ENCODE measurements at regions not wholly inside any gene's neighbourhood (a gene's known extent, or its start where the extent isn't known, plus 50 kb on each side); places are given as distances from the start of the nearest gene placed in this dataset.
"Not testable (repeated sequence)": the region's sequence is repeated elsewhere in the genome, so short reads cannot be mapped to it uniquely, and the experiment has no call there.

DNA sequence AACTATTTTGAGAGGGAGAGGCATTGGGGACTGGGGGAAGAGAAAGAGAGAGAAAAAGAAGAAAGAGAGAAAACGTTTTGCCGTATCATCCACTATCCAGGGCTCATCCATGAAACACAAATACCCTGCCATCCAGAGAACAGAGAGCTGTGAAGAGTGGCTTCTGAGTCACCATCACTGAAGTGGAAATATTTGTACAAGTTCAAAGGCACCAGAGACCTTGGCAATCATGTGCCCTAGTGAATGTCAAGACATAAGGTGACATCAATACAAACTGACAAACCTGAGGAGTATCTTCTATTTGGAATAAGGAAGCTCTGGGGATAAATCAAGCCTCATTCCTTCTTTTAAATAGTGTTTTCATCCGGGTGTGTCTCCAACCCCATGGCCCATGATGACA lies 197.2 kb upstream of the PROX1 start:
- H3K79me2 ChIP-seq (ENCODE audit: low read length) = no peaks in the 10 kb centered on the region
- H3K9me3 ChIP-seq (ENCODE audit: insufficient read depth, low read length) = no peaks in the 10 kb centered on the region
- H4K20me1 ChIP-seq (ENCODE audit: insufficient read depth, low read length) = no peaks in the 10 kb centered on the region
- no peak for TF ChIP-seq CTCF (IDR thresholded peaks at IDR 0.05; ENCODE audit: low read depth, low read length)
- TF ChIP-seq EZH2phosphoT487 (IDR thresholded peaks at IDR 0.05; ENCODE audit: low read depth) = no peak
- peaks cover 49% of the 10 kb centered on the region for H3K27me3 ChIP-seq (ENCODE audit: low read depth, low read length)
- no peak overlapping the region for H3K27ac ChIP-seq (ENCODE audit: low read length)
- no peak overlapping the region for H3K4me3 ChIP-seq (ENCODE audit: low read length)
- H3K9ac ChIP-seq (ENCODE audit: low read length) = no peak overlapping the region
- no peak overlapping the region for H3K4me2 ChIP-seq (ENCODE audit: low read length)
- no peaks in the 10 kb centered on the region for H3K36me3 ChIP-seq (replicated peaks; ENCODE audit: low read depth, low read length)
- no peaks in the 10 kb centered on the region for H3K4me1 ChIP-seq (ENCODE audit: low read length)
- H2AFZ ChIP-seq (ENCODE audit: low read depth, low read length) = no peak overlapping the region

DNA sequence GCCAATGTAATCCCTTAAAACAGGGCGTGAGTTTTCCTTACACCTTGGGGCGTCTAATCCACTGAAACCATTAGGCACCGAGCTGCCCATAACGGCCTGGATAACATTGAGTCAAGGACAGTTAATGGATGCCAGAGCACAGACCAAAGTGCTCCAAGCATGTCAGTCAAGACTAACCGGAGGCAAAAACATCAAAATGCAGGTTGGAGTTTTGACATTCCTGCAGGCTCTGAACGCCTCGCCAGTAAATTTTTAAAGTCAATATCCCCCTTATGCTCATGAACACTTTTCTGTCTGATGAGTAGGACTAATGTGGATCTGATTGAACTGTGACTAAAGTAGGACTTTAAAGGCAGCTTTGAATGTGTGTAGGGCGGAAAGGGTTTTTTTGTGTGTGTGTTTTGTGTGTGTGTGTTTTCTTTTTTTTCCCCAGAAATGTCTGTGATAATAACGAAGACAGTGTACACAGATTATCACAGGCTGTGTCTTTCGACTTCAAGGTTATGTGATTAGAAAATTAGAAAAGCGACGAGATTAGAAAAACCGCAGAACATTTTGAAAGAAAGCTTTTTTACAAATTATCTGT lies 194.2 kb upstream of the PROX1 start:
- no peak for TF ChIP-seq EZH2phosphoT487 (IDR thresholded peaks at IDR 0.05; ENCODE audit: low read depth)
- TF ChIP-seq CTCF (IDR thresholded peaks at IDR 0.05; ENCODE audit: low read depth, low read length) = no peak
- Histone ChIP-seq H3K9ac (ENCODE audit: low read length) (no peak overlapping the region), H3K4me3 (ENCODE audit: low read length) (no peak overlapping the region), H4K20me1 (ENCODE audit: insufficient read depth, low read length) (no peaks in the 10 kb centered on the region), H3K79me2 (ENCODE audit: low read length) (no peaks in the 10 kb centered on the region), H2AFZ (ENCODE audit: low read depth, low read length) (no peak overlapping the region), H3K36me3 (replicated peaks; ENCODE audit: low read depth, low read length) (no peaks in the 10 kb centered on the region), H3K4me2 (ENCODE audit: low read length) (no peak overlapping the region), H3K4me1 (ENCODE audit: low read length) (no peaks in the 10 kb centered on the region), H3K27me3 (ENCODE audit: low read depth, low read length) (peaks cover 36% of the 10 kb centered on the region; the same call in 1 of the 2 replicates), H3K9me3 (ENCODE audit: insufficient read depth, low read length) (no peaks in the 10 kb centered on the region), H3K27ac (ENCODE audit: low read length) (no peak overlapping the region)

- no peak overlapping the region for H3K4me2 ChIP-seq (ENCODE audit: low read length)
- no peaks in the 10 kb centered on the region for H3K4me1 ChIP-seq (ENCODE audit: low read length)
- TF ChIP-seq EZH2phosphoT487 (IDR thresholded peaks at IDR 0.05; ENCODE audit: low read depth) = no peak
- no peak for TF ChIP-seq CTCF (IDR thresholded peaks at IDR 0.05; ENCODE audit: low read depth, low read length)
Observed at GRCh38 chr1:213796525-213796924, 191.2 kb upstream of the PROX1 start.

GRCh38 chr1:213808288-213808687 lies 179.5 kb upstream of the PROX1 start:
- not testable (repeated sequence) for H3K4me2 ChIP-seq (ENCODE audit: low read length); H2AFZ ChIP-seq (ENCODE audit: low read depth, low read length); H3K4me3 ChIP-seq (ENCODE audit: low read length); H3K79me2 ChIP-seq (ENCODE audit: low read length); H3K27ac ChIP-seq (ENCODE audit: low read length); H3K36me3 ChIP-seq (replicated peaks; ENCODE audit: low read depth, low read length); H4K20me1 ChIP-seq (ENCODE audit: insufficient read depth, low read length); H3K9me3 ChIP-seq (ENCODE audit: insufficient read depth, low read length); H3K9ac ChIP-seq (ENCODE audit: low read length); H3K4me1 ChIP-seq (ENCODE audit: low read length)
- H3K27me3 ChIP-seq (ENCODE audit: low read depth, low read length) = peaks cover 16% of the 10 kb centered on the region

More at GRCh38 chr1:213796525-213796924, 191.2 kb upstream of the PROX1 start:
- no peak overlapping the region for H3K4me3 ChIP-seq (ENCODE audit: low read length)
- no peak overlapping the region for H2AFZ ChIP-seq (ENCODE audit: low read depth, low read length)
- H4K20me1 ChIP-seq (ENCODE audit: insufficient read depth, low read length) = no peaks in the 10 kb centered on the region
- no peak overlapping the region for H3K27ac ChIP-seq (ENCODE audit: low read length)
- H3K27me3 ChIP-seq (ENCODE audit: low read depth, low read length) = peaks cover 19% of the 10 kb centered on the region; the same call in 1 of the 2 replicates
- no peaks in the 10 kb centered on the region for H3K36me3 ChIP-seq (replicated peaks; ENCODE audit: low read depth, low read length)
- H3K9ac ChIP-seq (ENCODE audit: low read length) = no peak overlapping the region
- H3K79me2 ChIP-seq (ENCODE audit: low read length) = no peaks in the 10 kb centered on the region
- H3K9me3 ChIP-seq (ENCODE audit: insufficient read depth, low read length) = no peaks in the 10 kb centered on the region
